GM21390 (cell line): ENCODE measurements at regions not wholly inside any gene's neighbourhood (a gene's known extent, or its start where the extent isn't known, plus 50 kb on each side); places are given as distances from the start of the nearest gene placed in this dataset.
"Not testable (repeated sequence)": the region's sequence is repeated elsewhere in the genome, so short reads cannot be mapped to it uniquely, and the experiment has no call there.

Experiments
- ATAC-seq: cut with Tn5 transposase; IDR thresholded peaks from one replicate; pipeline ENCODE4 v1.9.1; 2021; ENCODE audit not compliant: unreplicated experiment

DNA sequence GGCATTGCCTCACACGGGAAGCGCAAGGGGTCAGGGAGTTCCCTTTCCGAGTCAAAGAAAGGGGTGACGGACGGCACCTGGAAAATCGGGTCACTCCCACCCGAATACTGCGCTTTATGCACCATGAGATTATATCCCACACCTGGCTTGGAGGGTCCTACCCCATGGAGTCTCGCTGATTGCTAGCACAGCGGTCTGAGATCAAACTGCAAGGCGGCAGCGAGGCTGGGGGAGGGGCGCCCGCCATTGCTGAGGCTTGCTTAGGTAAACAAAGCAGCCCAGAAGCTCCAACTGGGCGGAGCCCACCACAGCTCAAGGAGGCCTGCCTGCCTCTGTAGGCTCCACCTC is 145.1 kb upstream of the BCL6 start:
- not testable (repeated sequence) for ATAC-seq

DNA sequence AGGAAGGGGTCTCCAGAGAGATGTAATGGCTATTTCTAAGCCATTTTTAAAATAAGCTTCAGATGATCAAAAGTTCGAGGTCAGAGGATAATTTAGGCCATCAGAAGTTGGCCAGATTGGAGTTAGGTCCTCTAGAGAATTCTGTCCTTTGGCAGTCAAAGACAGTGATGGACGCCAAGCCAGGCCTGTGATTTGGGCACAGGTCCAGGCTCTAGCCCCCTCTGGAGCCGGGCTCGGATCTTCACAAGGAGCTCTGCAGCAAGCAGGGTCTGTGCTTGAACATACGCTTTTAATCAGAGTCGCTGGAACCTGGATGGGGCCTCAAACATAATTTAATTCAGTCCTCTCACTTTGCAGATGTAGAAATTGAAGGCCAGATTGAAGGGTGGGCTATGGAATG is 151.4 kb upstream of the BCL6 start:
- no peak for ATAC-seq

DNA sequence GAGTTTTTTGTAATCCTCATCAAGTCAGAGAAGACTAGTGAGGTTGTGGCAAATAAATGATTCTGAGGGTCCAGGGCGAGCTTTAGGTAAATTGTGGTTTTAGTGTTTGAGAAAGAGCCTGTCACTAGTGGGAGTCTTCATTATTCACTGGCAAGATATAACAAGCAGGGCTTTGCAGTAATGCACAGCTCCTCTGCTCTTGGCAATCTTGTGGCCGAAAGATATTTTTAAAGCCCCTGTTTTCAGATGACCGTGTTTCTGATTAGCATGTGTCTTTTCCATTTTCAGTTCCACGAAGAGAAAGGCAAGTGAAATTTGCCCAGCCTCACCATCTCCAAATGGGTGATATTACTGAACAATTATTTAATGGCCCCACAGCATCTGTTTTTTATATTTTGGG is 154.0 kb upstream of the BCL6 start:
- ATAC-seq, result no peak

DNA sequence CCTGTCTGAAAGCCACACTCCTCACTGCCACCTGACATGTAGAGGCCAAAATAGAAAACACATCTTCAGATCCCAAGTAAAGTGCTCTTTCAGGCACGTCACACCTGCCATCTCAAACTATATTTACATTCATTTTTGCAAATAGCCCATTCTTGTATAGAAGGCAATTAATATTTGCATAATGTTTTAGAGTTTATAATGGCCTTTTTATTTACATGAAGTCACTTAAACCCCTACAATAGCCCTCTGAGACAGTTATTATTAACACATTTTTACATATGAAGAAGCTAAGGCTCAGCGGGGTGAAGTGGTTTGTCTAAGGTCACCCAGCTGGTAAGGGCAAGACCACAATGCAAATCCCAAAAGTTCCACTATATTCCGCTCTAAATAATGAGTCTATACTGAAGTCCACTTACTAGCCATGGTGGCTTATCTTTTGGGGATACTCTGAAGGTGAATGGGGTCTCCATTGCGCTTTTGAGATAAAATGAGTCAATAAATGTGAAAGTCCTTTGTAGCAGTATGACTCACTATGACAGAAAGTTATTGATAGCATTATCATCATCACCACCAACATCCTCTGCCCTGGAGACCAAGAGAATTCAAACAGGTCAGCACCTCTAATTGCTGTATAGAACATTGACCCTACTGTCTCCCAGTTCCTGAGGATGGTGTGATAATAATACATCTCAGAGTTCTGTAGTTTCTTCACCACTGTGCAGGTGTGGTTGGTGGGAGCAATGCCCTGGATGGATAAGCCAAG is 155.9 kb upstream of the BCL6 start:
- ATAC-seq, result no peak

GRCh38 chr3:187902041-187902471 is 156.8 kb upstream of the BCL6 start:
- no peak for ATAC-seq

DNA sequence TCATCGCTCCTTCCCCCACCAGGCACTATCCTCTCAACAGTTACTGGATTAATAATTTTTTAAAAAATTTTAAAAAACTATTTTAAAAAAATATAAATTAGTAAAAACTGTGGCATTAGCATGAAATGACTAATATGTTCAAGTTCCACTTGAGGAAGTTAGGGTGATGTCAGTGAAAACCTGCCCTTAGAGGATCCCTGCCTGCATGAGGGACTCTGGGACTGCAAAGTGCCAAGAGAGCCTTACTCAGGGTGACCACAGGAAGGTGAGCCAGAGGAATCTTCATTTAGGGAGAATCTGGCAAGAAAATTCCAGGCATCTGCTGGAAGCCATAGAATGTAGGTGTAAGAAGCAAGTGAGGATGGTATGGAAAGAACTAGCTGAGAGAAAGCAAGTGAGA is 157.7 kb upstream of the BCL6 start:
- no peak for ATAC-seq

DNA sequence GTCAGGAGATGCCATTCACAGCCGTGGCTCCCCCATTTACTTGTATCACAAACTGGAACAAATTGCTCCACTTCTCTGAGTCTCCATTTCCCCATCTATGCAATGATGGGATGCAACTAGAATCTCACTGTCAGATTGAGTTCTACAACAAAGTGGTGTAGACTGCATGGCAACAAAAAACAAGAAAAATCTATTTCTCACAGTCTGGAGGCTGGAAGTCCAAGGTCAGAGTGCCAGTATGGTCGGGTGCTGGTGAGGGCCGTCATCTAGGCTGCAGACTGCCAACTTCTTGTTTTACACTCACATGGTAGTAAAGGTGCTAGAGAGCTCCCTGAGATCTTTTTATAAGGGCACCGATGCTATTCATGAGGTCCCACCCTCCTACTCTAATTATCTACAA is 158.4 kb upstream of the BCL6 start:
- no peak for ATAC-seq

DNA sequence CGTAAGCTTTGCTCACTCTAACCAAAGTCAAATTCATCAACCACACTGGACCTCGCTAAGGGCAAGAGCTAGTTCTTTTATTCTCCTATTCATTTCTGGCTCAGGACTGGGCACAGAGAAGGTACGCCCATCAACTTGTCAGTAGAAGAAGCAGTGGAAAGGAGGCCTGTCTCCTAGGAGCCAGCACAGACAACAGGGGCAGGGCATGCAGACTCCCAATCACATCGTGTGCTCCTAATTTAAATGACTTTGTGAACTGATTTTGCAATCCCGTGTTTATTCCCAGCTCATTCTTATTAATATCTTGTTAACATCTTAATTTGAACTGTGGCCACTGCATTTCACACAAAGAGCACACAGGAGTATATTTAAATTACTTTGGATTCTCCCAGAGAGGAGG is 161.1 kb upstream of the BCL6 start:
- no peak for ATAC-seq

GRCh38 chr3:187906920-187907319 is 161.7 kb upstream of the BCL6 start:
- no peak for ATAC-seq

GRCh38 chr3:187909866-187910265 is 164.6 kb upstream of the BCL6 start:
- no peak for ATAC-seq

- no peak for ATAC-seq
These were observed 166.7 kb upstream of the BCL6 start for GRCh38 chr3:187912007-187912406.

GRCh38 chr3:187913617-187914033 is 168.4 kb upstream of the BCL6 start:
- no peak for ATAC-seq

- no peak for ATAC-seq
These were observed 169.0 kb upstream of the BCL6 start for GRCh38 chr3:187914231-187914630.

- no peak for ATAC-seq
These were observed 170.8 kb upstream of the BCL6 start for GRCh38 chr3:187916072-187916471.

GRCh38 chr3:187918081-187918644 is 172.9 kb upstream of the BCL6 start:
- ATAC-seq, result no peak

DNA sequence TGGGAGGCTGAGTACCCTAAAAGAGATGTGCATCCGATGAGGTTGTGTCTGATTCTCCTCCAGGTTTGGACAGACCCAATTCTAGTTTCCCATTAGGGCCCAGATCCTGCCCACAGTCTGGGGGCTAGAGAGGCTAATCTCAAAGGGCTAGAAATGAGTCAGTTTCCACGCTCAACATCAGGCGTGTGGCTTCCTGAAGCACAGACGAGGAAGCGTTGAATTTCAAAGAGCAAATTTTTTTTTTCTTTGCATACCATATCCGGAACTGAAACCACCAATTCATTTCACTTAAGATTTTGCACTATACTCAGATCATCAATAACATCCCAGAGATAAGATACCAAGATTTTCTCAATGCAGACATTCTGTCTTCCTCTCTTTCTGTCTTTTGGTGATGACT is 173.8 kb upstream of the BCL6 start:
- ATAC-seq, result peak; percentile 95

DNA sequence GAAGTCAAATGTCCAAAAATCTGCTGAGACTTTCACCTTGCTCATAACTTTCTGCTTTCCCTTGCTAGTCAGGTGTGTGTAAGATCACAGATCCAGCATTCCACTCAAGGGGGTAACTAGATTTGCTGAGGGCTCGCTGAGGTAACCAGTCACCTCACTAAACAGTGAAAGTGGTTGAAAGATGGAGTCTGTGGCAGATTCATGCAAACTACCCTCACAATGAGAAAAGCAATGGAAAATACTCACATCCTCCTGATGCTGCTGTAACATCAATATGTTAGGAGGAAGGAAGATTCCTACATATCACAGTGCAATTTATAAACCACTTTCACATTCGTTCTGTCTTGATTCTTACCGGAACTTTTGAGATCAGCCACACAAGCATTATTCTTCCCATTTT is 174.3 kb upstream of the BCL6 start:
- ATAC-seq, result peak; percentile 42

GRCh38 chr3:187920030-187920429 is 174.8 kb upstream of the BCL6 start:
- ATAC-seq, result no peak

DNA sequence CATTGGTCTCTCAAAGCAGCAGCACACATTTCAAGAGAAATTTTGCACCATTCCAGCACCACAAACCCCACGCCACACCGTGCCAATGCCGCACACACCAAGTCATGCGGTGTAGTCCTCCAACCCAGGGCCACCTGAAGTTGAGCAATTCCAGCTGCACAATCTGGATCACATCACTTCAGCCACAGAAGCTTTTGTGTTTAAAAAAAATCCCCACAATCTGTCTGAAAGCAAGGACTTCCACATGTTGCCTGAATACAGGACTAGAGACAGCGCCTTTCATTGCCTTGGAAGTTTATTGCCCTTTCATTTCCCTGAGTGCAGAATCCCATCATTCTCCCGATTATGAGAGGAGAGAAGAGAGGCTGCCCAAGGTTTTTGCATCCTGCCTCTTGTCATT is 175.6 kb upstream of the BCL6 start:
- ATAC-seq, result no peak

DNA sequence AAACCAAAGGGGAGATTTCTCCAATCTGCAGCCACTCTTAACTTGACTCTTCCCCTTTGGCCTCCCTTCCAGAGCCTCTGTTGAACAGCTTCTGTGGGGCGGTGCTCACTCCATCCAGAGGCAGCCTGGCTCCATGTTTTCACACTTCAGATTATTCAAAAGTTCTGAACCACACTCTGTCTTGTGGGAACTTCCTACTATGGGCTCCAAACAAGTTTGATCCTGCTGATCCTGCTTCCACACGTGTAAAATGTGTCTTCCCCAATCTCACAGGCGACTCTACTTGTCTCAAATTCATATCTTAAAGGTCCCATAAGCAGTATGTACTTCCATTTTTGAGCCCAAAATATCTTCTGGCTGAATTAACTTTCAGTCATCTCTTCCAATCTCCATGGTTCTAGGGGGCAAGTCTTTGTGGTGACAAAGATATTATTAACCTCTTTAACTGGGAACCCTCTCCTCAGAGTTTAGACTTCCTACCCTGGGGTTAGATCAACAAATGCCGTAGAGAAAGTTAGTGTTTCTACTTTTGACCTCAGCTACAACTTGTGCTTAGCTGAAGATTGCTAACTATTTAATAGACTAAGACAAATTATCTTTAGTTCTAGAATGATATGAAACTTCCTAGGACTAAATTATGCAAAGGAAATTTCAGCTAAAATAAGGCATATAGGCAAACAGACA is 176.3 kb upstream of the BCL6 start:
- no peak for ATAC-seq

- ATAC-seq, result no peak
These were observed 177.6 kb upstream of the BCL6 start for GRCh38 chr3:187922704-187923416.

DNA sequence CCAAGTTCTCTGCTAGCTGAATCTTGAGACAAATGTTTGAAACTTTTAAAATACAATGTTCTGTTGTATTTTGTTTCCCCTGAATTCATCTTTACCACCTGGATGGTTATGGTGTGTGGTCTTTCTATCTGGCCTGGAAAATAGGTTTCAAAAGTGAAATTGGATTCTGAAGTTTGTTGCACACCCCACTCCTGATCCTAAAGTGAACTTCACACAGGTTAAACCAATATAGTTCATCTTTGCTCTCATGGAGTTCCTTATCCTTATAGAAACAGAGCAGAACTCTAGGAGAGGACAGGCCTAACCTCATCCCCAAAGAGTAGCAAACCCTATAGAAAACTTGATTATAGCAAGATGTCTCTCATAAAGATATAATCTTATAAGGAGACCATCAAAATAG is 179.4 kb upstream of the BCL6 start:
- no peak for ATAC-seq
